SU-DHL-6 (cell line): ENCODE measurements at regions not wholly inside any gene's neighbourhood (a gene's known extent, or its start where the extent isn't known, plus 50 kb on each side); places are given as distances from the start of the nearest gene placed in this dataset.

Experiments
- H2AFZ ChIP-seq: fragments of 200-600 bp; sonication (generic); 2 replicates; pipeline ENCODE4 v1.6.1; 2014; ENCODE audit warnings: low read depth, mild to moderate bottlenecking, moderate library complexity, mixed read lengths, antibody characterized with exemption, low read length; ENCODE audit not compliant: severe bottlenecking
- H3F3A ChIP-seq: fragments of 200-600 bp; shearing (Covaris generic); 2 replicates; pipeline ENCODE4 v1.6.0; 2016; ENCODE audit warnings: antibody characterized with exemption, mild to moderate bottlenecking; ENCODE audit not compliant: insufficient read depth
- H3K27ac ChIP-seq: fragments of 200-600 bp; sonication (generic); 2 replicates; pipeline ENCODE4 v1.5.1; 2016; ENCODE audit warnings: low read depth, mild to moderate bottlenecking, low read length, moderate library complexity, mixed read lengths
- H3K27me3 ChIP-seq: fragments of 200-600 bp; sonication (generic), shearing (Covaris generic); 2 replicates; pipeline ENCODE4 v1.6.0; 2014; ENCODE audit warnings: mild to moderate bottlenecking, low read length
- H3K36me3 ChIP-seq: fragments of 200-600 bp; sonication (generic); 2 replicates; pipeline ENCODE4 v1.6.1; 2014; ENCODE audit warnings: mild to moderate bottlenecking, low read length, mixed read lengths
- H3K4me2 ChIP-seq: fragments of 300-600, 200-600 bp; shearing (Covaris generic), sonication (generic); 2 replicates; pipeline ENCODE4 v1.6.0; 2014; ENCODE audit warnings: low read length, low read depth, mild to moderate bottlenecking; ENCODE audit not compliant: poor library complexity, severe bottlenecking
- H3K4me3 ChIP-seq: fragments of 200-600 bp; sonication (generic); 2 replicates; pipeline ENCODE4 v1.5.1; 2014; ENCODE audit warnings: antibody characterized with exemption, low read length, mild to moderate bottlenecking, mixed read lengths; ENCODE audit not compliant: insufficient read depth, poor library complexity, severe bottlenecking
- H3K79me2 ChIP-seq: fragments of 200-600 bp; sonication (generic); 2 replicates; pipeline ENCODE4 v1.6.1; 2014; ENCODE audit warnings: mild to moderate bottlenecking, low read length, moderate library complexity; ENCODE audit not compliant: insufficient read depth
- H3K9ac ChIP-seq: fragments of 200-600 bp; sonication (generic); 2 replicates; pipeline ENCODE4 v1.7.0; 2014; ENCODE audit warnings: mild to moderate bottlenecking, low read length
- H3K9me2 ChIP-seq: fragments of 200-600 bp; sonication (generic); replicated peaks from 2 replicates; pipeline ENCODE4 v1.6.1; 2014; ENCODE audit warnings: low read length; ENCODE audit not compliant: insufficient read depth
- H3K9me3 ChIP-seq: fragments of 200-600 bp; sonication (generic); 2 replicates; pipeline ENCODE4 v1.6.1; 2014; ENCODE audit warnings: low read length, mixed read lengths; ENCODE audit not compliant: insufficient read depth
- H4K20me1 ChIP-seq: fragments of 200-600 bp; sonication (generic); 2 replicates; pipeline ENCODE4 v1.6.1; 2014; ENCODE audit warnings: low read depth, mild to moderate bottlenecking, antibody characterized with exemption, low read length, moderate library complexity, mixed read lengths
- CTCF ChIP-seq: fragments of 200-600 bp; sonication (generic); IDR thresholded peaks from one replicate; pipeline ENCODE4 v1.5.1; 2017; ENCODE audit warnings: antibody characterized with exemption, mild to moderate bottlenecking, low read length, moderate library complexity; ENCODE audit not compliant: insufficient read depth, poor library complexity, severe bottlenecking
- EZH2phosphoT487 ChIP-seq: fragments of 200-600 bp; sonication (generic), shearing (Covaris generic); conservative IDR thresholded peaks from 2 replicates; pipeline ENCODE4 v1.6.1; 2018; ENCODE audit warnings: mild to moderate bottlenecking, antibody characterized with exemption, low read length, moderate library complexity, mixed read lengths

- no peaks in the 10 kb centered on the region for H3F3A ChIP-seq
- H3K27me3 ChIP-seq = no peaks in the 10 kb centered on the region
- no peak overlapping the region for H3K4me2 ChIP-seq
- TF ChIP-seq CTCF (no peak), EZH2phosphoT487 (no peak)
- H3K36me3 ChIP-seq = no peaks in the 10 kb centered on the region
- no peak overlapping the region for H3K27ac ChIP-seq
- H3K9ac ChIP-seq = no peak overlapping the region
- no peak overlapping the region for H3K4me3 ChIP-seq
- H3K79me2 ChIP-seq = no peaks in the 10 kb centered on the region
- H2AFZ ChIP-seq = no peak overlapping the region
- no peaks in the 10 kb centered on the region for H3K9me2 ChIP-seq
- no peaks in the 10 kb centered on the region for H4K20me1 ChIP-seq
- H3K9me3 ChIP-seq = no peaks in the 10 kb centered on the region
Measured at GRCh38 chr2:193333539-193333938, 1138.8 kb upstream of the TMEFF2 start.

- no peak for TF ChIP-seq EZH2phosphoT487
- no peak for TF ChIP-seq CTCF
Measured at GRCh38 chr2:193332941-193333340, 1138.2 kb upstream of the TMEFF2 start.

GRCh38 chr2:193331676-193332075, 1136.9 kb upstream of the TMEFF2 start:
- Histone ChIP-seq H3K9me3 (no peaks in the 10 kb centered on the region), H3K79me2 (no peaks in the 10 kb centered on the region), H3F3A (no peaks in the 10 kb centered on the region), H2AFZ (no peak overlapping the region), H4K20me1 (no peaks in the 10 kb centered on the region), H3K9me2 (no peaks in the 10 kb centered on the region), H3K27me3 (no peaks in the 10 kb centered on the region), H3K9ac (no peak overlapping the region), H3K27ac (no peak overlapping the region), H3K4me2 (no peak overlapping the region), H3K36me3 (no peaks in the 10 kb centered on the region), H3K4me3 (no peak overlapping the region)
- TF ChIP-seq EZH2phosphoT487 (no peak), CTCF (no peak)

More at GRCh38 chr2:193332941-193333340, 1138.2 kb upstream of the TMEFF2 start:
- Histone ChIP-seq H3K27me3 (no peaks in the 10 kb centered on the region), H3K9me3 (no peaks in the 10 kb centered on the region), H2AFZ (no peak overlapping the region), H3K79me2 (no peaks in the 10 kb centered on the region), H3K9ac (no peak overlapping the region), H3K9me2 (no peaks in the 10 kb centered on the region), H3K4me2 (no peak overlapping the region), H3F3A (no peaks in the 10 kb centered on the region), H4K20me1 (no peaks in the 10 kb centered on the region), H3K27ac (no peak overlapping the region), H3K4me3 (no peak overlapping the region), H3K36me3 (no peaks in the 10 kb centered on the region)

- H3K4me3 ChIP-seq = no peak overlapping the region
- no peaks in the 10 kb centered on the region for H3K27me3 ChIP-seq
- no peaks in the 10 kb centered on the region for H3F3A ChIP-seq
- no peak overlapping the region for H3K9ac ChIP-seq
- H3K36me3 ChIP-seq = no peaks in the 10 kb centered on the region
- TF ChIP-seq EZH2phosphoT487 (no peak), CTCF (no peak)
- no peaks in the 10 kb centered on the region for H3K9me3 ChIP-seq
- H3K9me2 ChIP-seq = no peaks in the 10 kb centered on the region
- no peaks in the 10 kb centered on the region for H4K20me1 ChIP-seq
- H3K4me2 ChIP-seq = no peak overlapping the region
- no peak overlapping the region for H3K27ac ChIP-seq
- no peaks in the 10 kb centered on the region for H3K79me2 ChIP-seq
- H2AFZ ChIP-seq = no peak overlapping the region
Measured at GRCh38 chr2:193326296-193326695, 1131.6 kb upstream of the TMEFF2 start.
